ENCODE measurements at regions not wholly inside any gene's neighbourhood (a gene's known extent, or its start where the extent isn't known, plus 50 kb on each side); places are given as distances from the start of the nearest gene placed in this dataset.
A peak's percentile ranks its signal among the peaks of the same experiment; 100 is the strongest.

DNA sequence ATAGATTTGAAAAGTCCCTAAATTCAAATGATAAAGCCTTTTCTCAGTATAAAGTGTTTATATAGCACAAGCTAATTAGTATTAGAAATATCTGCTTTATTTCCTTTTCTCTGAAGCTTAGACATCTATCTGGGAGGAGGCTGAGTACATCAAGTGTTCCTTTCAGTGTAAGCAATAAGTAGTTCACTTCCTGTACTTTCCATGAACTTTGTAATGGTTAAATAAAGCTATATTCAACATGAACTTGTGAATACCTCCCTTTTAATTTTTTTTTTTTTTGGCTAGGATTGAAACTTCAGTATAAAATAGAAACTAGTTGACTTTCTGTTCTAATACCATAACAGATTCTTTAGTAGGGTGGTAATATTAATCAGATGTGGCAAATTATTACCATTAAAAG lies 190.9 kb downstream of the CENPW start:
- DNase-seq (ENCODE audit: extremely low spot score) = no peak
- no peak for TF ChIP-seq ARNT (IDR thresholded peaks at IDR 0.05)
- no peak for TF ChIP-seq TARDBP (IDR thresholded peaks at IDR 0.05)
- TF ChIP-seq LEF1 (IDR thresholded peaks at IDR 0.05; ENCODE audit: borderline replicate concordance) = no peak
- POLR2A ChIA-PET = no interaction called here
- CTCF ChIA-PET = no interaction called here

DNA sequence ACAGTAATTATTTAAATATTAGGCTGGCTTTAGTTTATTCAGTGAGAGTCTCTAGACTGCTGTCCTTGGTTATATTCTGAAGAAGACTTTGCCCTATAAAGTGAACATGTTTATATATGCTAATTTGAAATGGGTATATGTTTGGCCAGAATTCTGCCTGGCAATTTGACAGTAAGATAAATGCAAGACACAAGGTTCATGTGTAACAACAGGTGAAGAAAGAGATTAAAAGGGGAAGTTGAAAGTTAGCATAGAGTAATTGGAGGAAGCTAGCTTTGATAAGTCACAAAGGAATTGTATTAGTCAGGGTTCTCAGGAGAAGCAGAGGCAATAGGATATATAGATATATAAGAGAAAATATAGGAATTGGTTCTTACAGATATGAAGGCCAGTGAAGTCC lies 191.4 kb downstream of the CENPW start:
- TF ChIP-seq FOXK2 (IDR thresholded peaks at IDR 0.05) (no peak), NFRKB (IDR thresholded peaks at IDR 0.05) (no peak), TARDBP (IDR thresholded peaks at IDR 0.05) (no peak), ARNT (IDR thresholded peaks at IDR 0.05) (no peak), ZNF384 (IDR thresholded peaks at IDR 0.05) (no peak), CTBP1 (IDR thresholded peaks at IDR 0.05; ENCODE audit: borderline replicate concordance) (no peak), BHLHE40 (IDR thresholded peaks at IDR 0.05; ENCODE audit: borderline replicate concordance) (no peak), SP1 (IDR thresholded peaks at IDR 0.05) (no peak), SUZ12 (IDR thresholded peaks at IDR 0.05) (no peak), L3MBTL2 (conservative IDR thresholded peaks at IDR 0.05) (no peak), FOXA1 (IDR thresholded peaks at IDR 0.05) (no peak), ELF4 (IDR thresholded peaks at IDR 0.05) (no peak), LEF1 (IDR thresholded peaks at IDR 0.05; ENCODE audit: borderline replicate concordance) (no peak)
- ChIA-PET POLR2A (no interaction called here), CTCF (no interaction called here)
- no peak for DNase-seq (ENCODE audit: extremely low spot score)

DNA sequence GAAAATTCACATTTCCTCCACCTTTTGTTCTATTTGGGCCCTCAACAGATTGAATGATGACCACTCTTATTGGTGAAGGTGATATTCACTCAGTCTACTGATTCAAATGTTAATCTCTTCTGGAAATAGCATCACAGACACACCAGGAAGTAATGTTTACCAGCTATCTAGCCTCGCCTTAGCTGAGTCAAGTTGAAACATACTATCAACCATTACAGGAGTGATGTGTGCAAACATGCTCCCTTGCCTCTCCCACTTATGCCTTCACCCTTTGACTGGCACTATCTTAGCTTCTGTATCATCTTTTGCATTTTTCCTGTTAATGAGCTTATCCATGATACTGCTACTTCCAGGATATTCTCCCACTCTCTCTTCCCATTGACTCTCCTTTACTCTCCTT lies 191.9 kb downstream of the CENPW start:
- TF ChIP-seq FOXA1 (IDR thresholded peaks at IDR 0.05) (no peak), FOXM1 (IDR thresholded peaks at IDR 0.05; ENCODE audit: borderline replicate concordance) (no peak), CTBP1 (IDR thresholded peaks at IDR 0.05; ENCODE audit: borderline replicate concordance) (no peak), L3MBTL2 (conservative IDR thresholded peaks at IDR 0.05) (no peak), ELF4 (IDR thresholded peaks at IDR 0.05) (no peak), HDGF (IDR thresholded peaks at IDR 0.05; ENCODE audit: borderline replicate concordance) (no peak)
- ChIA-PET POLR2A (no interaction called here), CTCF (no interaction called here)
- no peak for DNase-seq (ENCODE audit: extremely low spot score)

DNA sequence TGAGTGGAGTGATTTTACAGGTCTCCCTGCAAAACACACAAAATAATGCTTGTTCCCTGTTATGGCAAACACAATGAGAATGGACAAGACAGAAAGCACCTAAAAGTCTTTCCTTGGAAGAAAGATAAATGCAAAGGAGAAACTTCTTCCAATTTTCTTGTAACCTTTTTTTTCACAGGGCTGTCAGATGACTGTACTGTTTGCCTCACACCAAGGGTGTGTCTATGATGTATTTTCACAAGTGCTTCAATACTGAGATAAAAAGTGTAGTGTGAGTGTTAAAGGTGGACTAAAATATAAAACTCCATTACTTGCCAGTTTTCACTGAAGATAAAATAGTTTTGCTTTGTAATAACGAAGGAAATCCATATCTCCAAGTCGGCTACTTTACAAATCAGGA lies 194.5 kb downstream of the CENPW start:
- TF ChIP-seq FOXM1 (IDR thresholded peaks at IDR 0.05; ENCODE audit: borderline replicate concordance) (no peak), SUZ12 (IDR thresholded peaks at IDR 0.05) (no peak), FOXK2 (IDR thresholded peaks at IDR 0.05) (no peak), BHLHE40 (IDR thresholded peaks at IDR 0.05; ENCODE audit: borderline replicate concordance) (no peak), SP1 (IDR thresholded peaks at IDR 0.05) (no peak), NFRKB (IDR thresholded peaks at IDR 0.05) (no peak), ZNF384 (IDR thresholded peaks at IDR 0.05) (no peak)
- DNase-seq (ENCODE audit: extremely low spot score) = no peak
- ChIA-PET POLR2A (no interaction called here), CTCF (no interaction called here)

DNA sequence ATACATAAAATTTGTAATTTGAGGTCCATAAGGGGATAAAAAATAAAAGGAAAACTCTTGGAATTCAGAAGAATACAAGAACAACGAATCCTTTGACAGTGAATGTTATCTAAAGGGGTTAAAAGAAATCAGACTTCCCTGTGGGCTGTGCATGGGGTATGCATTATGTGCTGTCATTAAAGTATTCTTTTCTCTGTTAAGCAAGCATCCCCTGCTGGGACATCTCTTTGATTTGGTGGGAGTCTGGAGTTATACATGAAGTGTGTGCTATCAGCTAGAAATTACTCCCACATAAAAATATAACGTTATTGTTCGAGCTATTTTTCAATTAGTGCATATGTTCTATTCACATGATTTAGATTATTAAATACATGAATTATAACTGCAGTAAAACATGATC lies 195.2 kb downstream of the CENPW start:
- peak; percentile 35 for DNase-seq (ENCODE audit: extremely low spot score)
- POLR2A ChIA-PET = no interaction called here
- CTCF ChIA-PET = no interaction called here
- TF ChIP-seq SP1 (IDR thresholded peaks at IDR 0.05) (no peak), CTBP1 (IDR thresholded peaks at IDR 0.05; ENCODE audit: borderline replicate concordance) (peak; percentile 51; the same call in 1 of the 2 replicates)

DNA sequence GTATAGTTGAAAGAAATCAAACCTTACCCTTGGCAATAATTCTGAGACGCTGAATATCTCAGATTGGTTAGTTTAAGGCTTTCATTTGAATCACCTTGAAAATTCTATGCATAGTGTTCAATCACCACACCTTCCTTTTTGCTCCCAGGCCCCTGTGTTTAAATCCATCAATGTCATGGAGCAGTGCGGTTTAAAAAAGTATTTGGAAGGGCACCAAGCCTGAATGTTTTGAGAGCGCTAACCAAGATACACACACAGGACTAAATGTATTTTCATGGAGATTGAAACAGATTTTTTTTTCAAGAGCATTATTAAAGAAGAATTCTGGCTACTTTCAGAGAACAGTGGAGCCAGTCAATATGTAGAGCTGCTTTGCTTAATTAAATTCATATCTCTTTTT lies 195.7 kb downstream of the CENPW start:
- no peak for DNase-seq (ENCODE audit: extremely low spot score)
- ChIA-PET CTCF (no interaction called here), POLR2A (no interaction called here)
- TF ChIP-seq ELF4 (IDR thresholded peaks at IDR 0.05) (no peak), FOXK2 (IDR thresholded peaks at IDR 0.05) (no peak), TARDBP (IDR thresholded peaks at IDR 0.05) (no peak), FOXA1 (IDR thresholded peaks at IDR 0.05) (no peak)
- TF ChIP-seq, protein P1, sequence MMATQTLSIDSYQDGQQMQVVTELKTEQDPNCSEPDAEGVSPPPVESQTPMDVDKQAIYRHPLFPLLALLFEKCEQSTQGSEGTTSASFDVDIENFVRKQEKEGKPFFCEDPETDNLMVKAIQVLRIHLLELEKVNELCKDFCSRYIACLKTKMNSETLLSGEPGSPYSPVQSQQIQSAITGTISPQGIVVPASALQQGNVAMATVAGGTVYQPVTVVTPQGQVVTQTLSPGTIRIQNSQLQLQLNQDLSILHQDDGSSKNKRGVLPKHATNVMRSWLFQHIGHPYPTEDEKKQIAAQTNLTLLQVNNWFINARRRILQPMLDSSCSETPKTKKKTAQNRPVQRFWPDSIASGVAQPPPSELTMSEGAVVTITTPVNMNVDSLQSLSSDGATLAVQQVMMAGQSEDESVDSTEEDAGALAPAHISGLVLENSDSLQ (IDR thresholded peaks at IDR 0.05) = peak; percentile 76

DNA sequence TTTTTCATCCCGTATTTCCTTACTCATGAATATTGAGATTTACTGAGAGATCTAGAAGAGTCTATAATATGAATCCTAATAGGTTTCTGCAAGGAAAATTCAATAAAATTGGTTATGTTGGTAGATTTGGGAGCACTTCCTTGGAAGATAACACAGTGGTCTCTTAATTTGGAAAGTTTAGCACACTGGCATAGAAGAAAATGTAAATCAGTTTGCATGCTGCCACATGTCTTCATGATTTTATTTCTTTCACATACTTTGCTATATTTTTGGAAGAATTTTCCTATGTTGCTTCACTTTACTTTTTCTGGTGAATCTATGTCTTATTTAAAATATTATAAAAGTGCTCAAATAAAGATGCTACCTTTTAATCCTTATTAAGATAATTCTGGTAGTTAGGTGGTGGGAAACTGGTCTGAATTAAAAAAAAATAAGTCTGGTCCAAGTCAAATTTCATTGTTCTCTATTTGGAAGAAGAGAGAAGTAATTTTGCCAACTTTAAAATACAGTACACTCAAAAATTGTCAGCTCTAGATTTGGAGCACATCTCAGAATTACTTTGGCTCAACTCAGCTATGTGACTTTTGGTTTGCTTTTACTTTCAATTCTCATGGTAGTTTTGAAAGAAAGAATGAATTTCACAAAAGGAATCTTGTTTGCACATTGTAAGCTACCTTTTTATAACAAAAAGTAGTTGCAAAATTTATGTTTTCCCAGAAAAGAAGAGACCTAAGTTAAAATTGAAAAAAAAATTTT lies 197.3 kb downstream of the CENPW start:
- CTCF ChIA-PET = no interaction called here
- TF ChIP-seq LEF1 (IDR thresholded peaks at IDR 0.05; ENCODE audit: borderline replicate concordance) (no peak), HDGF (IDR thresholded peaks at IDR 0.05; ENCODE audit: borderline replicate concordance) (no peak), ARNT (IDR thresholded peaks at IDR 0.05) (no peak), NFRKB (IDR thresholded peaks at IDR 0.05) (no peak), L3MBTL2 (conservative IDR thresholded peaks at IDR 0.05) (no peak), ELF4 (IDR thresholded peaks at IDR 0.05) (no peak), FOXK2 (IDR thresholded peaks at IDR 0.05) (no peak), CTBP1 (IDR thresholded peaks at IDR 0.05; ENCODE audit: borderline replicate concordance) (no peak), SP1 (IDR thresholded peaks at IDR 0.05) (no peak), TARDBP (IDR thresholded peaks at IDR 0.05) (no peak), ZNF384 (IDR thresholded peaks at IDR 0.05) (no peak), FOXM1 (IDR thresholded peaks at IDR 0.05; ENCODE audit: borderline replicate concordance) (no peak), FOXA1 (IDR thresholded peaks at IDR 0.05) (no peak), SUZ12 (IDR thresholded peaks at IDR 0.05) (no peak)
- TF ChIP-seq, protein P1 (IDR thresholded peaks at IDR 0.05) = no peak
- no peak for DNase-seq (ENCODE audit: extremely low spot score)
- POLR2A ChIA-PET = no interaction called here

DNA sequence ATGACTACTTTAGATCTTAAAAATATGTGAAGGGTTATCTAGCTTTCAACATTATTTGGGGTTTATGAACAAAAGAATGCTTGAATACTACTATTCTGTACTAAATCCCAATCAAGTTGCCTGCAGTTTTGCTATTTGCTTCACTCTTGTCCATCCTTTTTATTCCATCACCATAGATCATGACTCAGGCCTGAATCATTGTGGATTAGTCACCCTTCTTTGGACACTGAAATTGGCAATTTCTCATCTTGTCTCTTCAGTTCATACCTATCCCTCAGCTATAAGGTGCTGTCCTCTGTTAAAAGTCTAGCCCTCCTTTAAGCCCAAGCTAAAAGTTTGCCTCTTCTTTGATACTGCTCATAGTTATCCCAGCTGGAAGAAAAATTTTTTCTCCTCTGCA lies 199.1 kb downstream of the CENPW start:
- CTCF ChIA-PET = no interaction called here
- no peak for DNase-seq (ENCODE audit: extremely low spot score)

More for the DNA sequence above, 199.1 kb downstream of the CENPW start:
- POLR2A ChIA-PET = no interaction called here
- TF ChIP-seq SP1 (IDR thresholded peaks at IDR 0.05) (no peak), TARDBP (IDR thresholded peaks at IDR 0.05) (no peak), L3MBTL2 (conservative IDR thresholded peaks at IDR 0.05) (no peak), LEF1 (IDR thresholded peaks at IDR 0.05; ENCODE audit: borderline replicate concordance) (no peak), BHLHE40 (IDR thresholded peaks at IDR 0.05; ENCODE audit: borderline replicate concordance) (no peak), HDGF (IDR thresholded peaks at IDR 0.05; ENCODE audit: borderline replicate concordance) (no peak), FOXM1 (IDR thresholded peaks at IDR 0.05; ENCODE audit: borderline replicate concordance) (no peak), ARNT (IDR thresholded peaks at IDR 0.05) (no peak), CTBP1 (IDR thresholded peaks at IDR 0.05; ENCODE audit: borderline replicate concordance) (no peak), FOXA1 (IDR thresholded peaks at IDR 0.05) (no peak)

Measured in HEK293T (cell line).